Liver (tissue), 8 donors: ENCODE measurements at regions not wholly inside any gene's neighbourhood (a gene's known extent, or its start where the extent isn't known, plus 50 kb on each side); places are given as distances from the start of the nearest gene placed in this dataset.

ENCODE experiments used
- DNase-seq: peaks from one replicate; pipeline ENCODE4 v3.0.0-alpha.2; 2017; ENCODE audit warnings: low spot score
- H3K27ac ChIP-seq, 2 donors: one replicate each; pipeline ENCODE4 v1.7.0; 2013; ENCODE audit warnings: inconsistent platforms in 2 of 2, low read length in 2 of 2, control low read depth in 1 of 2, low read depth in 1 of 2, mild to moderate bottlenecking in 1 of 2
- H3K27me3 ChIP-seq, 4 donors: one replicate each; pipeline versions ENCODE4 v1.6.1 to v1.7.0; 2013; ENCODE audit warnings: low read length in 3 of 4, inconsistent platforms in 1 of 4, mild to moderate bottlenecking in 1 of 4, moderate library complexity in 1 of 4; ENCODE audit not compliant: control insufficient read depth in 4 of 4, insufficient read depth in 4 of 4
- H3K36me3 ChIP-seq, 4 donors: one replicate each; pipeline versions ENCODE4 v1.6.1 to v1.7.0; 2013; ENCODE audit warnings: low read length in 3 of 4, mild to moderate bottlenecking in 3 of 4, low read depth in 1 of 4, moderate library complexity in 1 of 4; ENCODE audit not compliant: control insufficient read depth in 4 of 4, insufficient read depth in 3 of 4
- H3K4me1 ChIP-seq, 4 donors: one replicate each; pipeline versions ENCODE4 v1.6.1 to v1.7.0; 2013; ENCODE audit warnings: low read length in 3 of 4, mild to moderate bottlenecking in 3 of 4, moderate library complexity in 1 of 4; ENCODE audit not compliant: control insufficient read depth in 4 of 4, insufficient read depth in 4 of 4
- H3K4me3 ChIP-seq, 3 donors: one replicate each; pipeline versions ENCODE4 v1.6.1 to v1.7.0; 2013; ENCODE audit warnings: low read length in 3 of 3, control low read depth in 1 of 3, low read depth in 1 of 3, mild to moderate bottlenecking in 1 of 3
- H3K9ac ChIP-seq, 2 donors: one replicate each; pipeline ENCODE4 v1.7.0; 2013; ENCODE audit warnings: low read length in 2 of 2, mild to moderate bottlenecking in 2 of 2, moderate library complexity in 2 of 2, control low read depth in 1 of 2, low read depth in 1 of 2
- H3K9me3 ChIP-seq, 4 donors: one replicate each; pipeline versions ENCODE4 v1.6.1 to v1.7.0; 2013; ENCODE audit warnings: low read length in 3 of 4; ENCODE audit not compliant: control insufficient read depth in 4 of 4
- EGR1 ChIP-seq, 2 donors: IDR thresholded peaks; 2 replicates each; pipeline ENCODE4 v1.6.1; 2016 to 2018; ENCODE audit warnings: antibody characterized with exemption in 2 of 2, low read depth in 2 of 2
- FOXA2 ChIP-seq: IDR thresholded peaks from 2 replicates; pipeline ENCODE4 v1.6.1; 2016; ENCODE audit warnings: antibody characterized with exemption
- GABPA ChIP-seq, 2 donors: IDR thresholded peaks in 1 of 2; conservative IDR thresholded peaks in 1 of 2; 2 replicates each; pipeline ENCODE4 v1.6.1; 2016; ENCODE audit warnings: antibody characterized with exemption in 2 of 2, mild to moderate bottlenecking in 1 of 2, moderate library complexity in 1 of 2
- HNF4G ChIP-seq: IDR thresholded peaks from 2 replicates; pipeline ENCODE4 v1.6.1; 2016; ENCODE audit warnings: antibody characterized with exemption
- NR2F2 ChIP-seq: IDR thresholded peaks from 2 replicates; pipeline ENCODE4 v1.6.1; 2016; ENCODE audit warnings: antibody characterized with exemption
- RAD21 ChIP-seq, 2 donors: IDR thresholded peaks; 2 replicates each; pipeline ENCODE4 v1.6.1; 2016; ENCODE audit warnings: antibody characterized with exemption in 2 of 2, mild to moderate bottlenecking in 2 of 2
- RXRA ChIP-seq, 2 donors: IDR thresholded peaks; 2 replicates each; pipeline ENCODE4 v1.6.1; 2017 to 2018; ENCODE audit warnings: antibody characterized with exemption in 2 of 2, mild to moderate bottlenecking in 1 of 2
- SP1 ChIP-seq: IDR thresholded peaks from 2 replicates; pipeline ENCODE4 v1.6.1; 2018; ENCODE audit warnings: antibody characterized with exemption, mild to moderate bottlenecking
- WGBS: extraction: QIAGEN DNeasy Blood & Tissue Kit; methylation state at CpG from one replicate; pipeline ENCODE4 v1.1.7; 2013; 5-methylcytosine and 5-hydroxymethylcytosine counted together
- TF ChIP-seq, protein P1 (sequence below): IDR thresholded peaks from 2 replicates; pipeline ENCODE4 v1.6.1; 2016; ENCODE audit warnings: antibody characterized with exemption
- TF ChIP-seq, protein P2 (sequence below): IDR thresholded peaks from 2 replicates; pipeline ENCODE4 v1.6.1; 2016; ENCODE audit warnings: antibody characterized with exemption, mild to moderate bottlenecking
- TF ChIP-seq, protein P3 (sequence below): fragments of 150-350 bp; IDR thresholded peaks from 2 replicates; pipeline ENCODE4 v1.5.1; 2017; ENCODE audit warnings: improper control_type of control experiment, low read depth, low read length; ENCODE audit not compliant: missing input control
- TF ChIP-seq, protein P4 (sequence below): IDR thresholded peaks from 2 replicates; pipeline ENCODE4 v1.6.1; 2016; ENCODE audit warnings: antibody characterized with exemption
- donor health status: healthy.
- donor health status: healthy.
- donor health status: healthy.
- donor health status: healthy.
- donor health status: healthy.

DNA sequence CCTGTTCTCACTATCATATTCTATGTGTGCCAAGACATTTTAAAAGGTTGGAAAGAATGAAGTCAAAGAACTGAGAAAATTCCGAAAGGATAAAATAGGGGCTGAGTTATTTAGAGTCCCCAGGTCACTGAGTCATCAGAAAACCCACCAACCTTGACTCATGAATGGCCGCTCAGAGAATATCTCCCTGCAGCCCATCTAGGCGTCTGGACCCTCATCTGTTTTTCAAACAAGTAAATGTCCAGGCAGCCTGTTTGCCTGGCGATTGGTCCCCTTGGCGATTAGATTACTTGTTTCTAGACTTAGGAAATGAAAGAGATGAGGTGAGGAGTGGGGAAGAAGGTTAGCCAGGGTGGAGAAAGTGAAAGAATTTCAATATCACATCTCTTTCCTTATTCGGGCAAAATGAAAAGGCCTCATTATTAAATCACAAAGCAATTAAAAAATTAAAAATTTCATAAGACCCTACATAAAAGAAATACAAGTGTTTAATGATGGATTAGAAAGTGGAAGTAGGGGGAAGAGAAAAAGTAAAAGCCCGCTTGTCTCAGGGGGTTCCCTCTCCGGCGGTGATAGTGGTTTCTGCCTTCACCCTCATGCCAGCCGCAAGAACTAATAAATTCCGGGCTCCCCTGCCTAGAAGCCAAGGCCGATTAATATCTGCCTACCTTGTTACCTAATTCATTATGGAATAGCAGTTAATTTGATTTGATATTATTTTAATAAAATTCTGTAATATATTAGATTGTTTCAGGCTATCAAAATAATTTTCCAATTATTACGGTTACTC lies 415.9 kb downstream of the BCL11B start:
- TF ChIP-seq SP1: no peak
- H3K36me3 ChIP-seq: no peaks in the 10 kb centered on the region
- no peak overlapping the region for H3K27ac ChIP-seq
- no peaks in the 10 kb centered on the region for H3K9me3 ChIP-seq
- H3K9ac ChIP-seq: no peak overlapping the region
- no peaks in the 10 kb centered on the region for H3K4me1 ChIP-seq
- no peak overlapping the region for H3K4me3 ChIP-seq
- WGBS: 82% methylated on average over 13 of the region's 13 CpGs
- H3K27me3 ChIP-seq: peaks cover 0 to 5% (median 2%) of the 10 kb centered on the region in 4 donors
- no peak for DNase-seq

DNA sequence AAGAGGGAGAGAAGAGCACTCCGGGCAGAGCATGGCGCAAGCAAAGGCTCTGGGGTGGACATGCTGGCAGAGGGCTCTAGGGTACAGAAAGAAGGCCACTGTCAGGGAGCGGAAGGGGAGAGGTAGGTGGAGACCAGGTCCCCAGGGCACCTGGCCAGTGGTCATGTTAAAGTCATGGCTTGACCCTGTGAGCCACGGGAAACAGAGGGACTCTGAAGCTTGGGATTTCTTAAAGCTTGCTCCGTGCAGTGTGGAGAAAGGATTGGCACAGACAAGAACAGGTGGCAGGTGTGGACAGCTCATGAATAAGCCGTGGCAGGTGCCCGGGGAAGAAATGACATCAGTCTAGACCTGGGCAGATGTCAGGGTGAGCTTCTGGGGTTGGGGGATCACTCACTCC lies 413.8 kb downstream of the BCL11B start:
- no peak overlapping the region for H3K9ac ChIP-seq
- TF ChIP-seq, protein P1, sequence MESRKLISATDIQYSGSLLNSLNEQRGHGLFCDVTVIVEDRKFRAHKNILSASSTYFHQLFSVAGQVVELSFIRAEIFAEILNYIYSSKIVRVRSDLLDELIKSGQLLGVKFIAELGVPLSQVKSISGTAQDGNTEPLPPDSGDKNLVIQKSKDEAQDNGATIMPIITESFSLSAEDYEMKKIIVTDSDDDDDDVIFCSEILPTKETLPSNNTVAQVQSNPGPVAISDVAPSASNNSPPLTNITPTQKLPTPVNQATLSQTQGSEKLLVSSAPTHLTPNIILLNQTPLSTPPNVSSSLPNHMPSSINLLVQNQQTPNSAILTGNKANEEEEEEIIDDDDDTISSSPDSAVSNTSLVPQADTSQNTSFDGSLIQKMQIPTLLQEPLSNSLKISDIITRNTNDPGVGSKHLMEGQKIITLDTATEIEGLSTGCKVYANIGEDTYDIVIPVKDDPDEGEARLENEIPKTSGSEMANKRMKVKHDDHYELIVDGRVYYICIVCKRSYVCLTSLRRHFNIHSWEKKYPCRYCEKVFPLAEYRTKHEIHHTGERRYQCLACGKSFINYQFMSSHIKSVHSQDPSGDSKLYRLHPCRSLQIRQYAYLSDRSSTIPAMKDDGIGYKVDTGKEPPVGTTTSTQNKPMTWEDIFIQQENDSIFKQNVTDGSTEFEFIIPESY: no peak
- TF ChIP-seq, protein P2, sequence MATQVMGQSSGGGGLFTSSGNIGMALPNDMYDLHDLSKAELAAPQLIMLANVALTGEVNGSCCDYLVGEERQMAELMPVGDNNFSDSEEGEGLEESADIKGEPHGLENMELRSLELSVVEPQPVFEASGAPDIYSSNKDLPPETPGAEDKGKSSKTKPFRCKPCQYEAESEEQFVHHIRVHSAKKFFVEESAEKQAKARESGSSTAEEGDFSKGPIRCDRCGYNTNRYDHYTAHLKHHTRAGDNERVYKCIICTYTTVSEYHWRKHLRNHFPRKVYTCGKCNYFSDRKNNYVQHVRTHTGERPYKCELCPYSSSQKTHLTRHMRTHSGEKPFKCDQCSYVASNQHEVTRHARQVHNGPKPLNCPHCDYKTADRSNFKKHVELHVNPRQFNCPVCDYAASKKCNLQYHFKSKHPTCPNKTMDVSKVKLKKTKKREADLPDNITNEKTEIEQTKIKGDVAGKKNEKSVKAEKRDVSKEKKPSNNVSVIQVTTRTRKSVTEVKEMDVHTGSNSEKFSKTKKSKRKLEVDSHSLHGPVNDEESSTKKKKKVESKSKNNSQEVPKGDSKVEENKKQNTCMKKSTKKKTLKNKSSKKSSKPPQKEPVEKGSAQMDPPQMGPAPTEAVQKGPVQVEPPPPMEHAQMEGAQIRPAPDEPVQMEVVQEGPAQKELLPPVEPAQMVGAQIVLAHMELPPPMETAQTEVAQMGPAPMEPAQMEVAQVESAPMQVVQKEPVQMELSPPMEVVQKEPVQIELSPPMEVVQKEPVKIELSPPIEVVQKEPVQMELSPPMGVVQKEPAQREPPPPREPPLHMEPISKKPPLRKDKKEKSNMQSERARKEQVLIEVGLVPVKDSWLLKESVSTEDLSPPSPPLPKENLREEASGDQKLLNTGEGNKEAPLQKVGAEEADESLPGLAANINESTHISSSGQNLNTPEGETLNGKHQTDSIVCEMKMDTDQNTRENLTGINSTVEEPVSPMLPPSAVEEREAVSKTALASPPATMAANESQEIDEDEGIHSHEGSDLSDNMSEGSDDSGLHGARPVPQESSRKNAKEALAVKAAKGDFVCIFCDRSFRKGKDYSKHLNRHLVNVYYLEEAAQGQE: no peak
- no peak for TF ChIP-seq EGR1 (IDR thresholded peaks at IDR 0.05; ENCODE audit: low read depth in 2 of 2)
- TF ChIP-seq NR2F2: no peak
- no peak for TF ChIP-seq RXRA (IDR thresholded peaks at IDR 0.05)
- TF ChIP-seq, protein P3, sequence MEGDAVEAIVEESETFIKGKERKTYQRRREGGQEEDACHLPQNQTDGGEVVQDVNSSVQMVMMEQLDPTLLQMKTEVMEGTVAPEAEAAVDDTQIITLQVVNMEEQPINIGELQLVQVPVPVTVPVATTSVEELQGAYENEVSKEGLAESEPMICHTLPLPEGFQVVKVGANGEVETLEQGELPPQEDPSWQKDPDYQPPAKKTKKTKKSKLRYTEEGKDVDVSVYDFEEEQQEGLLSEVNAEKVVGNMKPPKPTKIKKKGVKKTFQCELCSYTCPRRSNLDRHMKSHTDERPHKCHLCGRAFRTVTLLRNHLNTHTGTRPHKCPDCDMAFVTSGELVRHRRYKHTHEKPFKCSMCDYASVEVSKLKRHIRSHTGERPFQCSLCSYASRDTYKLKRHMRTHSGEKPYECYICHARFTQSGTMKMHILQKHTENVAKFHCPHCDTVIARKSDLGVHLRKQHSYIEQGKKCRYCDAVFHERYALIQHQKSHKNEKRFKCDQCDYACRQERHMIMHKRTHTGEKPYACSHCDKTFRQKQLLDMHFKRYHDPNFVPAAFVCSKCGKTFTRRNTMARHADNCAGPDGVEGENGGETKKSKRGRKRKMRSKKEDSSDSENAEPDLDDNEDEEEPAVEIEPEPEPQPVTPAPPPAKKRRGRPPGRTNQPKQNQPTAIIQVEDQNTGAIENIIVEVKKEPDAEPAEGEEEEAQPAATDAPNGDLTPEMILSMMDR: no peak
- TF ChIP-seq RAD21 (IDR thresholded peaks at IDR 0.05): no peak
- TF ChIP-seq, protein P4, sequence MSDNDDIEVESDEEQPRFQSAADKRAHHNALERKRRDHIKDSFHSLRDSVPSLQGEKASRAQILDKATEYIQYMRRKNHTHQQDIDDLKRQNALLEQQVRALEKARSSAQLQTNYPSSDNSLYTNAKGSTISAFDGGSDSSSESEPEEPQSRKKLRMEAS: no peak
- no peak for TF ChIP-seq FOXA2
- no peak for TF ChIP-seq HNF4G
- TF ChIP-seq GABPA (IDR thresholded peaks at IDR 0.05 in 1 of 2, conservative IDR thresholded peaks at IDR 0.05 in 1 of 2): no peak
- H3K4me3 ChIP-seq: no peak overlapping the region
- no peaks in the 10 kb centered on the region for H3K36me3 ChIP-seq
- H3K9me3 ChIP-seq: no peaks in the 10 kb centered on the region
- H3K27ac ChIP-seq: no peak overlapping the region
- no peak for DNase-seq
- peaks cover 0 to 5% (median 2%) of the 10 kb centered on the region in 4 donors for H3K27me3 ChIP-seq
- 83% methylated on average over 7 of the region's 7 CpGs for WGBS
- no peaks in the 10 kb centered on the region for H3K4me1 ChIP-seq
